ENCODE measurements at regions not wholly inside any gene's neighbourhood (a gene's known extent, or its start where the extent isn't known, plus 50 kb on each side); places are given as distances from the start of the nearest gene placed in this dataset.
"Not testable (repeated sequence)": the region's sequence is repeated elsewhere in the genome, so short reads cannot be mapped to it uniquely, and the experiment has no call there.

GRCh38 chr7:69245646-69246045 lies 352.6 kb upstream of the AUTS2 start:
- no peak for DNase-seq (ENCODE audit: low spot score in 2 of 2)
- Histone ChIP-seq H3K27ac (no peak overlapping the region), H3K27me3 (no peaks in the 10 kb centered on the region), H3K9me3 (no peaks in the 10 kb centered on the region), H3K36me3 (no peaks in the 10 kb centered on the region), H3K4me3 (no peak overlapping the region), H3K4me1 (no peaks in the 10 kb centered on the region)
- no peak for TF ChIP-seq CTCF (IDR thresholded peaks at IDR 0.05)
- intact Hi-C loops (cut with DNase I), result no loop called here

- H3K36me3 ChIP-seq, result no peaks in the 10 kb centered on the region
- H3K9me3 ChIP-seq, result no peaks in the 10 kb centered on the region
- H3K4me3 ChIP-seq, result no peak overlapping the region
- no peak for TF ChIP-seq CTCF (IDR thresholded peaks at IDR 0.05)
- no peaks in the 10 kb centered on the region for H3K4me1 ChIP-seq
- no peak overlapping the region for H3K27ac ChIP-seq
- no peaks in the 10 kb centered on the region for H3K27me3 ChIP-seq
- peak; percentile 26 to 65 for DNase-seq (ENCODE audit: low spot score in 2 of 2)
- intact Hi-C loops (cut with DNase I), result no loop called here
Observed at GRCh38 chr7:69246758-69247157, 351.5 kb upstream of the AUTS2 start.

GRCh38 chr7:69248382-69248828 lies 349.9 kb upstream of the AUTS2 start:
- H3K4me3 ChIP-seq; H3K27ac ChIP-seq; H3K9me3 ChIP-seq; H3K4me1 ChIP-seq; H3K36me3 ChIP-seq; H3K27me3 ChIP-seq; DNase-seq (ENCODE audit: low spot score in 2 of 2); intact Hi-C loops (cut with DNase I): not testable (repeated sequence)

- no peaks in the 10 kb centered on the region for H3K4me1 ChIP-seq
- H3K9me3 ChIP-seq, result no peaks in the 10 kb centered on the region
- no peak overlapping the region for H3K4me3 ChIP-seq
- no peak overlapping the region for H3K27ac ChIP-seq
- intact Hi-C loops (cut with DNase I), result no loop called here
- no peaks in the 10 kb centered on the region for H3K27me3 ChIP-seq
- no peak for DNase-seq (ENCODE audit: low spot score in 2 of 2)
- no peak for TF ChIP-seq CTCF (IDR thresholded peaks at IDR 0.05)
- no peaks in the 10 kb centered on the region for H3K36me3 ChIP-seq
Observed at GRCh38 chr7:69250958-69251357, 347.3 kb upstream of the AUTS2 start.

GRCh38 chr7:69254643-69255042 lies 343.6 kb upstream of the AUTS2 start:
- intact Hi-C loops (cut with DNase I), result no loop called here

GRCh38 chr7:69256634-69257081 lies 341.6 kb upstream of the AUTS2 start:
- H3K9me3 ChIP-seq, result no peaks in the 10 kb centered on the region
- intact Hi-C loops (cut with DNase I), result no loop called here
- no peak overlapping the region for H3K4me3 ChIP-seq
- no peak overlapping the region for H3K27ac ChIP-seq
- peak; percentile 51 to 80 for DNase-seq (ENCODE audit: low spot score in 2 of 2)
- no peaks in the 10 kb centered on the region for H3K27me3 ChIP-seq
- H3K36me3 ChIP-seq, result no peaks in the 10 kb centered on the region
- no peak for TF ChIP-seq CTCF (IDR thresholded peaks at IDR 0.05)
- no peaks in the 10 kb centered on the region for H3K4me1 ChIP-seq

More at GRCh38 chr7:69254643-69255042, 343.6 kb upstream of the AUTS2 start:
- Histone ChIP-seq H3K27me3 (no peaks in the 10 kb centered on the region), H3K36me3 (no peaks in the 10 kb centered on the region), H3K4me1 (no peaks in the 10 kb centered on the region), H3K27ac (no peak overlapping the region), H3K9me3 (no peaks in the 10 kb centered on the region), H3K4me3 (no peak overlapping the region)
- TF ChIP-seq CTCF (IDR thresholded peaks at IDR 0.05), result no peak
- DNase-seq (ENCODE audit: low spot score in 2 of 2), result no peak
